ACHN (cell line): ENCODE measurements at regions not wholly inside any gene's neighbourhood (a gene's known extent, or its start where the extent isn't known, plus 50 kb on each side); places are given as distances from the start of the nearest gene placed in this dataset.
"Not testable (repeated sequence)": the region's sequence is repeated elsewhere in the genome, so short reads cannot be mapped to it uniquely, and the experiment has no call there.

Experiments used
- DNase-seq: peaks from one replicate; pipeline ENCODE4 v3.0.0-alpha.2; 2015
- in situ Hi-C: cut with HindIII; loops from 2 replicates; pipeline ENCODE4 v1.10.0; 2017; ENCODE audit warnings: low sequenced_read_pairs, low pct_ligation_motif_present, low pct_unique_long_range_greater_than_20kb

GRCh38 chr5:21495235-21495634, 1357.9 kb downstream of the CDH12 start:
- in situ Hi-C loops, DNase-seq: not testable (repeated sequence)

GRCh38 chr5:21494033-21494432, 1359.1 kb downstream of the CDH12 start:
- DNase-seq, in situ Hi-C loops: not testable (repeated sequence)

- in situ Hi-C loops, DNase-seq: not testable (repeated sequence)
These were observed 1362.0 kb downstream of the CDH12 start for GRCh38 chr5:21491182-21491581.

DNA sequence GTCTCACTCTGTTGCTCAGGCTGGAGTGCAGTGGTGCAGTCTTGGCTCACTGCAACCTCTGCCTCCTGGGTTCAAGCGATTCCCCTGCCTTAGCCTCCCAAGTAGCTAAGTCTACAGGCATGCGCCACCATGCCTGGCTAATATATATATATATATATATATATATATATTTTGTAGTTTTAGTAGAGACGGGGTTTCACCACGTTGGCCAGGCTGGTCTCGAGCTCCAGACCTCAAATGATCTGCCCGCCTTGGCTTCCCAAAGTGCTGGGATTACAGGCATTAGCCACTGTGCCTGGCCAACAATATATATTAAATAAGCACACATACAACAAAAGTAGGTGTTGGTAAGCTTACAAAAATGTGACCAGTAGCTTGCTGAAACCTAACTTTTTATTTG, 1364.3 kb downstream of the CDH12 start:
- DNase-seq, in situ Hi-C loops: not testable (repeated sequence)

DNA sequence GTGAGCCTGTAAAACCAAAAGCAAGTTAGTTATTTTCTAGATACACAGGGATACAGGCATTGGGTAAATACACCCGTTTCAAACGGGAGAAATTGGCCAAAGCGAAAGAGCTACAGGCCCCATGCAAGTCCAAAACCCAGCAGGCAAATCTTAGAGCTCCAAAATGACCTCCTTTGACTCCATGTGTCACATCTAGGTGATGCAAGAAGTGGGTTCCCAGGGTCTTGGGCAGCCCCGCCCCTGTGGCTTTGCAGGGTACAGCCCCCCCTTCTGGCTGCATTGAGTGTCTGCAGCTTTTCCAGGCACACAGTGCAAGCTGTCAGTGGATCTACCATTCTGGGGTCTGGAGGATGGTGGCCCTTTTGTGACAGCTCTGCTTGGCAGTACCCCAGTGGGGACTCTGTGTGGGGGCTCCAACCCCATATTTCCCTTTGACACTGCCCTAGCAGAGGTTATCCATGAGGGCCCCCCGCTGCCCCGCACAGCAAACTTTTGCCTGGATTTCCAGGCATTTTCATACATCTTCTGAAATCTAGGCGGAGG, 1367.6 kb downstream of the CDH12 start:
- peak; percentile 13 for DNase-seq
- in situ Hi-C loops, result not testable (repeated sequence)

GRCh38 chr5:21484498-21484889, 1368.7 kb downstream of the CDH12 start:
- DNase-seq, in situ Hi-C loops: not testable (repeated sequence)

DNA sequence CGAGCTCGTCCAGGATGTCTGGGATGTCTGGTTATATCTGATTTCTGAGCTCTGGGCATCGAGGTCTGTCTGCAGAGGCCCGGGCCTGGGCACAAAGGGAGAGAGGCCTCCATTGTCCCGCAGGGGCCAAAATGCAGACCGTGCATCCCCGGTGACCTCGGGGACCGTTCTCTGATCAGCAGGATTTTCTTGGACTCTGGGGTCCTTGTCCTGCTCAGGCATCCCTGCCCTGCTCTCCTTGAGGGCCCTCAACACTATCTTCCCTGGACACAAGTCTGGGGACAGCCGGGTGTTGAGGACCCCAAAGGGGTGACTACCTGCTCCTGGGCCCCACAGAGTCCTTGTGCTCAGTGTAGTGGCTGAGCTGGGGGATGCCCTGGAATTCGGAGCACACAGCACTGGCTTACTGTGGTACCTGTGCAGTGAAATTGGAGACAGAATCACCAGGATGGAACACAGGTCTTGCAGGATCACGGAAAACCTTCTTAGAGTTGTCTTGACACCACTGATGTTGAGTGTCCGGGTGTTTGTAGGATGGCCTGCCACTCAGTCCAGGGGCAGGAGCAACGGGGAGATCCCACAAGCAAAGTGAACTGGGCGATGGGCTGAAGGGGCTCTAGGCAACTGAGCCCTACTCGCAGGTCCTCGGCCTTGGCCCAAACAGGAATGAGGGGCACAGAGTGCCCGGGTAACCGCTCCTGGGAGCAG, 1369.2 kb downstream of the CDH12 start:
- in situ Hi-C loops, DNase-seq: not testable (repeated sequence)

GRCh38 chr5:21482983-21483650, 1370.0 kb downstream of the CDH12 start:
- in situ Hi-C loops, result not testable (repeated sequence)

DNA sequence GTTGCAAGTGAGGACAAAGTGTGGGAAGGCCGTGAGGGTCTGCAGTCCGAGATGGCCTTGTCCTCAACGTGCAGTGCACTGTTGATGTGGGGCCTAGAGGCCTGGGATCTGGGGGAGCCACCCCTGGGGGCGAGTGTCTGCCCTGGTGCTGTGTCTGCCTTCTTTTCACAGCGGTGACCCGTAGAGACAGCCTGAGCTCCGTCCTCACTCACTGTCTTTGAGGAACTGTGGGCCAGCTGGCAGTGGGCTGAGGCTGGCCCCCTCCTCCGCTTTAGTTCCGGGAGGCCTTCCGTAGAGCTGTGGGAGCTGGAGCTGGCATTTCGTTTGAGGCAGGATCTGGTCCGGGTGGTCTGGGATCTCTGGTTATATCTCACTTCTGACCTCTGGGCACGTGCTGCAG, 1370.6 kb downstream of the CDH12 start:
- DNase-seq, in situ Hi-C loops: not testable (repeated sequence)

More at GRCh38 chr5:21482983-21483650, 1370.0 kb downstream of the CDH12 start:
- not testable (repeated sequence) for DNase-seq

DNA sequence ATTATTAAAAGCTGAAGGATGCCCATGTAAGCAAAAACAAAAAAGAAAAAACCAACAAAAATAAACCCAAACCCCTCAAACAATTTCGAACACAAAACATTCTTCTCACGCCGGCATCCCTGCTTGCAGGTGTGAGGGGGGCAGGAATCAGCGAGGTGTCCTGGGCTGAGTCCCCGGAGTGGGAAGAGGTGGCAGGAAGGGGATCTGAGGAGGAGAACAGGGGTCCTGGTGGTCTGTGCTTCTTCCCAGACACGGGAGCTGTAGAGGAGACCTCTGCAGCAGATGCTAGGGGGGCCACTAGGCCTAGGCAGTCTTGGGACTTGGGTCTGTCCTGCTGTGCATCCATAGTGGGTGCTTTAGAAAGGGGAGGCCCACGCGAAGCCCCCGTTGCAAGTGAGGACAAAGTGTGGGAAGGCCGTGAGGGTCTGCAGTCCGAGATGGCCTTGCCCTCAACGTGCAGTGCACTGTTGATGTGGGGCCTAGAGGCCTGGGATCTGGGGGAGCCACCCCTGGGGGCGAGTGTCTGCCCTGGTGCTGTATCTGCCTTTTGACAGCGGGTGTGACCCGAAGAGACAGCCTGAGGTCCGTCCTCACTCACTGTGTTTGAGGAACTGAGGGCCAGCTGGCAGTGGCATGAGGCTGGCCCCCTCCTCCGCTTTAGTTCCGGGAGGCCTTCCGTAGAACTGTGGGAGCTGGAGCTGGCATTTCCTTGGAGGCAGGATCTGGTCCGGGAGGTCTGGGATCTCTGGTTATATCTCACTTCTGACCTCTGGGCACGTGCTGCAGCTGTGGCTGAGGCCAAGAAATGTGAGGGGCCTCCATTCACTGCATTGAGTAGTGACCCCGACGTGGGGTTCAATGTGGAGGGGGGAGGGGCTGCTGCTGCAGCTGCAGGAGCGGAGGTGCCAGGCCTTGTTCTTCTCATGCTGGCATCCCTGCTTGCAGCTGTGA, 1371.5 kb downstream of the CDH12 start:
- DNase-seq, in situ Hi-C loops: not testable (repeated sequence)

DNA sequence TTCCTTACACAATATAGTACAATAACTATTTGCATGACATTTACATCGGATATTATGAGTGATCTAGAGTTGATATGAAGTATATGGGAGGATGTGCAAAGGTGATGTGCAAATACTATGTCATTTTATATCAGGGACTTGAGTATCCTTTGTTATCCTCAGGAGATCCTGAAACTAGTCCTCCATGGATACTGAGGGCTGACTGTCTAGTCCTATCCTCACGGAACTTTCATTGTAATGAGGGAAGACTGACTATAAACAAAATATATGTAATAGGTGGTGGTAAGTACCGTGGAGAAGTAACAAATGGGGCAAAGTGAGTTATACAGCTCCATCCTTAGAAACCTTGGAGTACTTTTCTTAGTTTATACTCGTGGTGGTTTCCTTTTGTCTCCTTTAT, 1373.1 kb downstream of the CDH12 start:
- not testable (repeated sequence) for DNase-seq

GRCh38 chr5:21473981-21474380, 1379.2 kb downstream of the CDH12 start:
- DNase-seq, in situ Hi-C loops: not testable (repeated sequence)

More for the DNA sequence above, 1373.1 kb downstream of the CDH12 start:
- in situ Hi-C loops, result not testable (repeated sequence)

GRCh38 chr5:21473436-21473835, 1379.7 kb downstream of the CDH12 start:
- in situ Hi-C loops, DNase-seq: not testable (repeated sequence)

DNA sequence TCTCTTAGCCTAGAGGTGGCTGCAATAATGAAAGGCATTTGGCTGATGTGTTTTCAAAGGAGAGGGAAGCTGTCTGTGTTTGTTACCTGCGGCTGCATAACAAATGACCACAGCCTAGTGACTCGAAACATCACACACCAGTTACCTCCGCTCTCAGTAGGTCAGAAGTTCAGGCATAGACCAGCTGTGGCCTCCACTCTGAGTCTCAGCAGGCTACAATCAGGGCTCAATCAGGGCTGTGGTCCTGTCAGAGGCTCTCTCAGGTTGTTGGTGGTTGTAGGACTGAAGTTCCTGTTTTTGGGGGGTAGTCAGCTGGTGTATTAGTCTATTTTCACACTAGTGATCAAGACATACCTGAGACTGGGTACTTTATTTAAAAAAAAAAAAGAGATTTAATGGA, 1381.5 kb downstream of the CDH12 start:
- in situ Hi-C loops, DNase-seq: not testable (repeated sequence)

GRCh38 chr5:21469523-21470101, 1383.5 kb downstream of the CDH12 start:
- in situ Hi-C loops, result not testable (repeated sequence)
- peak; percentile 44 for DNase-seq

DNA sequence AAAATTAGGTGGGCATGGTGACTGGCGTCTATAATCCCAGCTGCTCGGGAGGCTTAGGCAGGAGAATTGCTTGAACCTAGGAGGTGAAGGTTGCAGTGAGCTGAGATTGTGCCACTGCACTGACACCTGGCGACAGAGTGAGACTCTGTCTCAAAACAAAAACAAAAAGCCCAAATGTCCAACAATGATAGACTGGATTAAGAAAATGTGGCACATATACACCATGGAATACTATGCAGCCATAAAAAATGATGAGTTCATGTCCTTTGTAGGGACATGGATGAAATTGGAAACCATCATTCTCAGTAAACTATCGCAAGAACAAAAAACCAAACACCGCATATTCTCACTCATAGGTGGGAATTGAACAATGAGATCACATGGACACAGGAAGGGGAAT, 1385.6 kb downstream of the CDH12 start:
- in situ Hi-C loops, DNase-seq: not testable (repeated sequence)

- in situ Hi-C loops, DNase-seq: not testable (repeated sequence)
These were observed 1393.4 kb downstream of the CDH12 start for GRCh38 chr5:21459744-21460073.

- DNase-seq, result no peak
- in situ Hi-C loops, result no loop called here
These were observed 1400.7 kb downstream of the CDH12 start for GRCh38 chr5:21452449-21452848.
